CD4-positive, alpha-beta T cell (primary cell): ENCODE measurements at regions not wholly inside any gene's neighbourhood (a gene's known extent, or its start where the extent isn't known, plus 50 kb on each side); places are given as distances from the start of the nearest gene placed in this dataset.
"Not testable (repeated sequence)": the region's sequence is repeated elsewhere in the genome, so short reads cannot be mapped to it uniquely, and the experiment has no call there.

ENCODE experiments used
- ATAC-seq: fragments of 200-7000 bp; cut with Tn5 transposase; one replicate; pipeline ENCODE4 v1.10.0; 2022; ENCODE audit warnings: mild to moderate bottlenecking; ENCODE audit not compliant: poor library complexity
- CTCF ChIA-PET: fragments of 350-600 bp; sonication (Branson Sonifier 250); formaldehyde crosslinking; loops from one replicate; lab custom pipeline; 2021; ENCODE audit warnings: antibody characterized with exemption, inconsistent platforms; lab: Charles Lee
- POLR2A ChIA-PET: fragments of 350-600 bp; sonication (Branson Sonifier 250); formaldehyde crosslinking; loops from one replicate; lab custom pipeline; 2021; ENCODE audit warnings: antibody characterized with exemption, inconsistent platforms; lab: Charles Lee
- DNase-seq, 14 experiments: peaks; one replicate each; pipeline ENCODE4 v3.0.0-alpha.2; 2013 to 2020; ENCODE audit warnings: mixed read lengths in 2 of 14
- H3K27ac ChIP-seq, 2 donors: one replicate each; pipeline versions ENCODE4 v1.5.1 to v1.7.0; 2013; ENCODE audit warnings: low read length in 2 of 2, low read depth in 1 of 2, mild to moderate bottlenecking in 1 of 2
- H3K27me3 ChIP-seq, 2 experiments: 1 replicate in 1 of 2; 2 replicates in 1 of 2; pipeline versions ENCODE4 v1.6.1 to v1.7.0; 2013; ENCODE audit warnings: low read length in 2 of 2, control low read depth in 1 of 2, mild to moderate bottlenecking in 1 of 2, moderate library complexity in 1 of 2; ENCODE audit not compliant: insufficient read depth in 2 of 2, control insufficient read depth in 1 of 2
- H3K36me3 ChIP-seq: one replicate; pipeline ENCODE4 v1.6.1; 2013; ENCODE audit warnings: low read length, control low read depth; ENCODE audit not compliant: insufficient read depth
- H3K4me1 ChIP-seq: one replicate; pipeline ENCODE4 v1.6.1; 2013; ENCODE audit warnings: low read length, control low read depth; ENCODE audit not compliant: insufficient read depth
- H3K4me3 ChIP-seq: one replicate; pipeline ENCODE4 v1.5.1; 2013; ENCODE audit warnings: mild to moderate bottlenecking, low read length, moderate library complexity
- H3K9me3 ChIP-seq, 2 experiments: 1 replicate in 1 of 2; 2 replicates in 1 of 2; pipeline versions ENCODE4 v1.6.1 to v1.7.0; 2013; ENCODE audit warnings: low read length in 2 of 2, mild to moderate bottlenecking in 2 of 2, control low read depth in 1 of 2, moderate library complexity in 1 of 2; ENCODE audit not compliant: control insufficient read depth in 1 of 2, insufficient read depth in 1 of 2
- H3K27ac Mint-ChIP-seq: one replicate; pipeline ENCODE4 v1.8.0; 2020; ENCODE audit warnings: mixed read lengths
- H3K27me3 Mint-ChIP-seq: one replicate; pipeline ENCODE4 v1.8.0; 2021; ENCODE audit warnings: mixed read lengths
- H3K36me3 Mint-ChIP-seq: one replicate; pipeline ENCODE4 v1.8.0; 2021; ENCODE audit warnings: low read depth, mixed read lengths
- H3K4me1 Mint-ChIP-seq: one replicate; pipeline ENCODE4 v1.8.0; 2021; ENCODE audit warnings: low read depth, mixed read lengths
- H3K4me3 Mint-ChIP-seq: one replicate; pipeline ENCODE4 v1.8.0; 2020; ENCODE audit warnings: mild to moderate bottlenecking, mixed read lengths
- H3K9me3 Mint-ChIP-seq: one replicate; pipeline ENCODE4 v1.8.0; 2020; ENCODE audit warnings: mixed read lengths
- intact Hi-C, 2 experiments: fragments of 100-400 bp; cut with DNase I in 1 of 2; cut with micrococcal nuclease in 1 of 2; formaldehyde crosslinking; loops; one replicate each; pipeline versions ENCODE4 v1.15.1 to v1.9.0; 2023 to 2025; cut with DNase I, micrococcal nuclease
- TF ChIP-seq, protein P1 (sequence below): fragments of 200-600 bp; IDR thresholded peaks from one replicate; pipeline ENCODE4 v1.8.0; 2022; ENCODE audit warnings: antibody characterized with exemption, mild to moderate bottlenecking

DNA sequence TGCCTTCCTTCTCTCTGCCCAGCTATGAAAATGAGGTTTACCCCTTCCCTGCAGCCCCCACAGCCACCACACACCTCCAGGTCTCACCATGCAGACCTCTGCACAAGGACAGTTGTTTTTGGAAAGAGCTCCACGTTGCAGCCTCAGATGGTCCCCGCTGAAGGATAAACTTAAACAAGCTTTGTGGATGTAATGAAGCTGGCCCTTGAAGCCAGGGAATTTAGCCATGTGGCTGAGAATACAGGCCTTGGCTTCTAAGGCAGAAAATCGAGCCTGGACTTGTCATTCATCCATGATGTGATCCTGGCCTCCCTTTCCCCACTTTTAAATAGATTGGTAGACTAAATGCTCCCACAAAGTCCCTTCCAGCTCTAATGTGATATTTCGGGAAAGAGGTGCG lies 79.4 kb downstream of the TBX3 start:
- no peaks in the 10 kb centered on the region for H3K4me1 ChIP-seq

DNA sequence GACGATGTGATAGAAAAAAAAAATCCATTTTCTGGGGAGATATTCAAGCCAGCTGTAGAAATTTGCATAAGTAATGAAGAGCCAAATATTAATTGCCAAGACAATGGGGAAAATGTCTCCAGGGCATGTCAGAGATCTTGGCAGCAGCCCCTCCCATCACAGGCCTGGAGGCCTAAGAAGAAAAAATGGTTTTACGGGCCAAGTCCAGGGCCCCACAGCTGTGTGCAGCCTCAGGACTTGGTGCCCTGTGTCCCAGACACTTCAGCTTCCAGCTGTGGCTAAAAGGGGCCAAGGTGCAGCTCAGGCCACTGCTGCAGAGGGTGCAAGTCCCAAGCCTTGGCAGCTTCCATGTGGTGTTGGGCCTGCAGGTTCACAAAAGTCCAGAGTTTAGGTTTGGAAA lies 83.4 kb downstream of the TBX3 start:
- POLR2A ChIA-PET, intact Hi-C loops, ATAC-seq, H3K4me1 ChIP-seq, H3K9me3 Mint-ChIP-seq, H3K4me1 Mint-ChIP-seq, H3K4me3 ChIP-seq, H3K4me3 Mint-ChIP-seq, H3K27ac Mint-ChIP-seq, H3K27me3 ChIP-seq, CTCF ChIA-PET, H3K27me3 Mint-ChIP-seq, DNase-seq, H3K27ac ChIP-seq, H3K36me3 ChIP-seq, H3K36me3 Mint-ChIP-seq: not testable (repeated sequence)
- H3K9me3 ChIP-seq: peaks cover 0 to 11% of the 10 kb centered on the region in 2 experiments

More for the DNA sequence above, 79.4 kb downstream of the TBX3 start:
- Mint-ChIP-seq H3K9me3 (peaks cover 2% of the 10 kb centered on the region), H3K4me1 (no peaks in the 10 kb centered on the region), H3K36me3 (no peaks in the 10 kb centered on the region), H3K27me3 (no peaks in the 10 kb centered on the region), H3K27ac (no peak overlapping the region), H3K4me3 (no peak overlapping the region)
- Histone ChIP-seq H3K27ac (no peak overlapping the region), H3K4me3 (no peak overlapping the region), H3K9me3 (peaks cover 0 to 8% of the 10 kb centered on the region in 2 experiments), H3K27me3 (no peaks in the 10 kb centered on the region), H3K36me3 (no peaks in the 10 kb centered on the region)
- DNase-seq: no peak
- ATAC-seq: no peak
- TF ChIP-seq, protein P1, sequence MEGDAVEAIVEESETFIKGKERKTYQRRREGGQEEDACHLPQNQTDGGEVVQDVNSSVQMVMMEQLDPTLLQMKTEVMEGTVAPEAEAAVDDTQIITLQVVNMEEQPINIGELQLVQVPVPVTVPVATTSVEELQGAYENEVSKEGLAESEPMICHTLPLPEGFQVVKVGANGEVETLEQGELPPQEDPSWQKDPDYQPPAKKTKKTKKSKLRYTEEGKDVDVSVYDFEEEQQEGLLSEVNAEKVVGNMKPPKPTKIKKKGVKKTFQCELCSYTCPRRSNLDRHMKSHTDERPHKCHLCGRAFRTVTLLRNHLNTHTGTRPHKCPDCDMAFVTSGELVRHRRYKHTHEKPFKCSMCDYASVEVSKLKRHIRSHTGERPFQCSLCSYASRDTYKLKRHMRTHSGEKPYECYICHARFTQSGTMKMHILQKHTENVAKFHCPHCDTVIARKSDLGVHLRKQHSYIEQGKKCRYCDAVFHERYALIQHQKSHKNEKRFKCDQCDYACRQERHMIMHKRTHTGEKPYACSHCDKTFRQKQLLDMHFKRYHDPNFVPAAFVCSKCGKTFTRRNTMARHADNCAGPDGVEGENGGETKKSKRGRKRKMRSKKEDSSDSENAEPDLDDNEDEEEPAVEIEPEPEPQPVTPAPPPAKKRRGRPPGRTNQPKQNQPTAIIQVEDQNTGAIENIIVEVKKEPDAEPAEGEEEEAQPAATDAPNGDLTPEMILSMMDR: no peak
- CTCF ChIA-PET: interaction anchor here (0.6 kb wide), 1 partner anchor 1253 kb away, joined by 3 read pairs; no protein-coding TSS in a partner anchor
- POLR2A ChIA-PET: no interaction called here
- intact Hi-C loops: loop anchor here in 1 of 2 experiments (5.0 kb wide), 1 partner anchor 1012 kb away; no protein-coding TSS in a partner anchor

DNA sequence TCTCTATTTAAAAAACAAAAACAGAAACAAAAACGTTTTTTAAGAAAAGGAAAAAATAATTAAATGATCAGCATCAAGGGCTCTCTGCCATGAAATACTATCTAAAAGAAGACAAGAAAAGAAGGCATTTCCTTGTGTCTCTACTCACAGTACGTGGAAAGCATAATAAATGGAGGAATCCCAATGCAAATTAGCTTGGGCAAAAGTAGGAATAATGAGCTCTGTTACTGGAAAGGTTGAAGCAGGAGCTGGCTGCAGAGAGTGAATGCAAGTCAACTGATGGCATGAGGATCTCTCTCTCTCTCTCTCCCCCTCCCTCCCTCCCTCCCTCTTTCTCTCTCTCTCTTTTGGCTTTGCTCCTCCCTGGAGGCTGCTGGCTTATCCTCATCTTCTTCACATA lies 85.9 kb downstream of the TBX3 start:
- Histone ChIP-seq H3K27ac (no peak overlapping the region), H3K9me3 (peaks cover 0 to 11% of the 10 kb centered on the region in 2 experiments), H3K4me3 (no peak overlapping the region), H3K4me1 (no peaks in the 10 kb centered on the region), H3K27me3 (no peaks in the 10 kb centered on the region), H3K36me3 (no peaks in the 10 kb centered on the region)
- ChIA-PET POLR2A (no interaction called here), CTCF (no interaction called here)
- no peak for DNase-seq
- H3K36me3 Mint-ChIP-seq: no peaks in the 10 kb centered on the region
- peaks cover 2% of the 10 kb centered on the region for H3K9me3 Mint-ChIP-seq
- H3K4me1 Mint-ChIP-seq: no peaks in the 10 kb centered on the region
- no peak for ATAC-seq
- H3K27me3 Mint-ChIP-seq: no peaks in the 10 kb centered on the region
- TF ChIP-seq, protein P1: no peak
- H3K4me3 Mint-ChIP-seq: no peak overlapping the region
- H3K27ac Mint-ChIP-seq: no peak overlapping the region
- intact Hi-C loops: no loop called here

DNA sequence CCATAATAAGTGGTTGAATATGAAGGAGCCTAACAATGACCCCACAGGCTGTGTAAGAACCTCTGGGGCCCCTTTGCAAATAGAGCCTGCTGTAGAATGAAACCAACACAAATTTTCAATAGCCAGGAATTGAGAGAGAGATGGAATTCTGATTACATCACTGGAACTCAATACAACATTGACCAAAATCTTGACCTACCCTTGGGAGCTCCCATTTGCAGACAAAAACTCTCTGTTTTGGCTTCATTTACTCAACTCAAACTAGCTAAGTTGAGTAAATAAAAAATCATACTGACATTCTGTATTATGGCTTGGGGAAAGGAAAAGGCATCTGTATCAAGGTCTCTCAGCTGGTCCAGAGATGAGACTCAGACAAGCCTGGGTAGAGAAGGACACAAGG lies 91.0 kb downstream of the TBX3 start:
- Histone ChIP-seq H3K27ac (no peak overlapping the region), H3K36me3 (no peaks in the 10 kb centered on the region), H3K4me1 (no peaks in the 10 kb centered on the region), H3K9me3 (peaks cover 3 to 5% of the 10 kb centered on the region in 2 experiments), H3K27me3 (peaks cover 0 to 2% of the 10 kb centered on the region in 2 experiments), H3K4me3 (no peak overlapping the region)
- ATAC-seq (no peak), DNase-seq (no peak)
- TF ChIP-seq, protein P1: no peak
- H3K9me3 Mint-ChIP-seq: peaks cover 6% of the 10 kb centered on the region
- intact Hi-C loops: no loop called here
- H3K4me1 Mint-ChIP-seq: no peaks in the 10 kb centered on the region
- H3K4me3 Mint-ChIP-seq: no peak overlapping the region
- H3K27ac Mint-ChIP-seq: no peak overlapping the region
- CTCF ChIA-PET: no interaction called here
- POLR2A ChIA-PET: no interaction called here
- H3K36me3 Mint-ChIP-seq: no peaks in the 10 kb centered on the region
- peaks cover 8% of the 10 kb centered on the region for H3K27me3 Mint-ChIP-seq
